GM23338 (cell line): ENCODE measurements at regions not wholly inside any gene's neighbourhood (a gene's known extent, or its start where the extent isn't known, plus 50 kb on each side); places are given as distances from the start of the nearest gene placed in this dataset.

Experiments used
- ATAC-seq: fragments of 200-7000 bp; cut with Tn5 transposase; 3 replicates; pipeline ENCODE4 v1.9.1; 2020
- DNase-seq: peaks from one replicate; pipeline ENCODE4 v3.0.0-alpha.2; 2015; ENCODE audit warnings: low spot score
- H2AFZ ChIP-seq: fragments of 200-600 bp; sonication (generic); 2 replicates; pipeline ENCODE4 v1.8.0; 2016; ENCODE audit warnings: antibody characterized with exemption, mild to moderate bottlenecking, moderate library complexity
- H3F3A ChIP-seq: fragments of 200-600 bp; sonication (generic); replicated peaks from 2 replicates; pipeline ENCODE4 v1.8.0; 2017; ENCODE audit warnings: antibody characterized with exemption, mixed run types, low read depth
- H3K27ac ChIP-seq: fragments of 200-600 bp; sonication (generic); 2 replicates; pipeline ENCODE4 v1.6.1; 2016; ENCODE audit warnings: low read depth
- H3K27me3 ChIP-seq: fragments of 200-600 bp; sonication (generic); 2 replicates; pipeline ENCODE4 v1.8.0; 2016; ENCODE audit warnings: mild to moderate bottlenecking, mixed run types, moderate library complexity; ENCODE audit not compliant: insufficient read depth
- H3K36me3 ChIP-seq: fragments of 200-600 bp; sonication (generic); 2 replicates; pipeline ENCODE4 v1.8.0; 2016; ENCODE audit warnings: mild to moderate bottlenecking; ENCODE audit not compliant: insufficient read depth
- H3K4me1 ChIP-seq: fragments of 200-600 bp; sonication (generic); 2 replicates; pipeline ENCODE4 v1.8.0; 2016; ENCODE audit warnings: mild to moderate bottlenecking, moderate library complexity; ENCODE audit not compliant: insufficient read depth
- H3K4me2 ChIP-seq: fragments of 200-600 bp; sonication (generic); 2 replicates; pipeline ENCODE4 v1.7.1; 2017; ENCODE audit warnings: mixed run types
- H3K4me3 ChIP-seq: fragments of 200-600 bp; sonication (generic); 2 replicates; pipeline ENCODE4 v1.6.1; 2016; ENCODE audit warnings: mixed run types
- H3K79me2 ChIP-seq: fragments of 200-600 bp; sonication (generic); replicated peaks from 2 replicates; pipeline ENCODE4 v1.8.0; 2017; ENCODE audit warnings: mild to moderate bottlenecking; ENCODE audit not compliant: insufficient read depth
- H3K9me2 ChIP-seq: fragments of 200-600 bp; sonication (generic); 2 replicates; pipeline ENCODE4 v1.8.0; 2017; ENCODE audit not compliant: insufficient read depth
- H4K20me1 ChIP-seq: fragments of 200-600 bp; sonication (generic); replicated peaks from 2 replicates; pipeline ENCODE4 v1.8.0; 2017; ENCODE audit warnings: mild to moderate bottlenecking; ENCODE audit not compliant: insufficient read depth
- H3K27ac Mint-ChIP-seq: 2 replicates; pipeline ENCODE4 v1.8.0; 2020; ENCODE audit warnings: inconsistent platforms, mild to moderate bottlenecking, moderate library complexity, mixed read lengths
- H3K27me3 Mint-ChIP-seq: 3 replicates; pipeline ENCODE4 v1.8.0; 2022; ENCODE audit warnings: low read depth, mild to moderate bottlenecking, moderate library complexity, mixed read lengths, inconsistent platforms; ENCODE audit not compliant: insufficient read depth, poor library complexity
- H3K36me3 Mint-ChIP-seq: 3 replicates; pipeline ENCODE4 v1.8.0; 2021; ENCODE audit warnings: low read depth, mild to moderate bottlenecking, inconsistent platforms, moderate library complexity, mixed read lengths
- H3K4me1 Mint-ChIP-seq: 3 replicates; pipeline ENCODE4 v1.8.0; 2020; ENCODE audit warnings: mild to moderate bottlenecking, inconsistent platforms, mixed read lengths
- H3K4me3 Mint-ChIP-seq: 3 replicates; pipeline ENCODE4 v1.8.0; 2021; ENCODE audit warnings: moderate library complexity, mild to moderate bottlenecking, inconsistent platforms, mixed read lengths
- H3K9me3 Mint-ChIP-seq: 3 replicates; pipeline ENCODE4 v1.8.0; 2020; ENCODE audit warnings: moderate library complexity, mild to moderate bottlenecking, inconsistent platforms, mixed read lengths
- CREB1 ChIP-seq: fragments of 250-450 bp; sonication (Bioruptor Pico); IDR thresholded peaks from 2 replicates; pipeline ENCODE4 v1.5.0; 2020; ENCODE audit warnings: low read depth, mild to moderate bottlenecking, moderate library complexity
- EZH2 ChIP-seq: fragments of 200-600 bp; sonication (generic); IDR thresholded peaks from one replicate; pipeline ENCODE4 v1.8.0; 2017; ENCODE audit warnings: antibody characterized with exemption, mild to moderate bottlenecking, low read depth; ENCODE audit not compliant: unreplicated experiment
- EZH2phosphoT487 ChIP-seq: fragments of 200-600 bp; sonication (generic); IDR thresholded peaks from one replicate; pipeline ENCODE4 v1.8.1; 2018; ENCODE audit warnings: antibody characterized with exemption; ENCODE audit not compliant: unreplicated experiment
- POLR2AphosphoS5 ChIP-seq: IDR thresholded peaks from 2 replicates; pipeline ENCODE4 v1.6.1; 2016; ENCODE audit warnings: antibody characterized with exemption, low read depth
- TF ChIP-seq, protein P1 (sequence below): IDR thresholded peaks from one replicate; pipeline ENCODE4 v1.6.1; 2018; ENCODE audit warnings: antibody characterized with exemption; ENCODE audit not compliant: unreplicated experiment
- TF ChIP-seq, protein P2 (sequence below), 2 experiments: fragments of 200-600 bp in 1 of 2; sonication (generic) in 1 of 2; conservative IDR thresholded peaks; 2 replicates each; pipeline versions ENCODE4 v1.5.1 to v1.6.1; 2016 to 2017; ENCODE audit warnings: antibody characterized with exemption in 2 of 2, low read depth in 2 of 2, mild to moderate bottlenecking in 2 of 2, moderate library complexity in 1 of 2
- TF ChIP-seq, protein P3 (sequence below): fragments of 250-450 bp; sonication (Bioruptor Pico); IDR thresholded peaks from 2 replicates; pipeline ENCODE4 v1.5.0; 2020; ENCODE audit warnings: mild to moderate bottlenecking, moderate library complexity
- TF ChIP-seq, protein P4 (sequence below): IDR thresholded peaks from 2 replicates; pipeline ENCODE4 v1.6.1; 2016; ENCODE audit warnings: antibody characterized with exemption

DNA sequence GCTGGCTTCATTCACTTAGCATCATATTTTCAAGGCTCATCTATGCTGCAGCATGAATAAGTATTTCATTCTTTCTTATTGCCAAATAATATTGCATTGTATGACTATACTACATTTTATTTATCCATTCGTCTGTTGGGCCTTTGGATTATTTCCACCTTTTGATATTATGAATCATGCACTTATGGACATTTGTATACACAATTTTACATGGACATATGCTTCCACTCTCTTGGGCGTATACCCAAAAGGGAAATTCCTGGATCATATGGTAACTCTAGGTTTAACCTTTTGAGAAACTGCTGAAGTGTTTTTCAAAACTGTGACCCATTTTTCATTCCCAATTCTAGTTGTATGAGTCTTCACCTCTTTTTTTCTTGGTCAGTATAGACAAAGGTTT lies 80.3 kb upstream of the GNAI1 start:
- no peak overlapping the region for H3K27ac Mint-ChIP-seq
- TF ChIP-seq, protein P1, sequence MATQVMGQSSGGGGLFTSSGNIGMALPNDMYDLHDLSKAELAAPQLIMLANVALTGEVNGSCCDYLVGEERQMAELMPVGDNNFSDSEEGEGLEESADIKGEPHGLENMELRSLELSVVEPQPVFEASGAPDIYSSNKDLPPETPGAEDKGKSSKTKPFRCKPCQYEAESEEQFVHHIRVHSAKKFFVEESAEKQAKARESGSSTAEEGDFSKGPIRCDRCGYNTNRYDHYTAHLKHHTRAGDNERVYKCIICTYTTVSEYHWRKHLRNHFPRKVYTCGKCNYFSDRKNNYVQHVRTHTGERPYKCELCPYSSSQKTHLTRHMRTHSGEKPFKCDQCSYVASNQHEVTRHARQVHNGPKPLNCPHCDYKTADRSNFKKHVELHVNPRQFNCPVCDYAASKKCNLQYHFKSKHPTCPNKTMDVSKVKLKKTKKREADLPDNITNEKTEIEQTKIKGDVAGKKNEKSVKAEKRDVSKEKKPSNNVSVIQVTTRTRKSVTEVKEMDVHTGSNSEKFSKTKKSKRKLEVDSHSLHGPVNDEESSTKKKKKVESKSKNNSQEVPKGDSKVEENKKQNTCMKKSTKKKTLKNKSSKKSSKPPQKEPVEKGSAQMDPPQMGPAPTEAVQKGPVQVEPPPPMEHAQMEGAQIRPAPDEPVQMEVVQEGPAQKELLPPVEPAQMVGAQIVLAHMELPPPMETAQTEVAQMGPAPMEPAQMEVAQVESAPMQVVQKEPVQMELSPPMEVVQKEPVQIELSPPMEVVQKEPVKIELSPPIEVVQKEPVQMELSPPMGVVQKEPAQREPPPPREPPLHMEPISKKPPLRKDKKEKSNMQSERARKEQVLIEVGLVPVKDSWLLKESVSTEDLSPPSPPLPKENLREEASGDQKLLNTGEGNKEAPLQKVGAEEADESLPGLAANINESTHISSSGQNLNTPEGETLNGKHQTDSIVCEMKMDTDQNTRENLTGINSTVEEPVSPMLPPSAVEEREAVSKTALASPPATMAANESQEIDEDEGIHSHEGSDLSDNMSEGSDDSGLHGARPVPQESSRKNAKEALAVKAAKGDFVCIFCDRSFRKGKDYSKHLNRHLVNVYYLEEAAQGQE: no peak
- TF ChIP-seq EZH2 (no peak), POLR2AphosphoS5 (no peak), CREB1 (CRISPR knock-in tag) (no peak), EZH2phosphoT487 (no peak)
- TF ChIP-seq, protein P2, sequence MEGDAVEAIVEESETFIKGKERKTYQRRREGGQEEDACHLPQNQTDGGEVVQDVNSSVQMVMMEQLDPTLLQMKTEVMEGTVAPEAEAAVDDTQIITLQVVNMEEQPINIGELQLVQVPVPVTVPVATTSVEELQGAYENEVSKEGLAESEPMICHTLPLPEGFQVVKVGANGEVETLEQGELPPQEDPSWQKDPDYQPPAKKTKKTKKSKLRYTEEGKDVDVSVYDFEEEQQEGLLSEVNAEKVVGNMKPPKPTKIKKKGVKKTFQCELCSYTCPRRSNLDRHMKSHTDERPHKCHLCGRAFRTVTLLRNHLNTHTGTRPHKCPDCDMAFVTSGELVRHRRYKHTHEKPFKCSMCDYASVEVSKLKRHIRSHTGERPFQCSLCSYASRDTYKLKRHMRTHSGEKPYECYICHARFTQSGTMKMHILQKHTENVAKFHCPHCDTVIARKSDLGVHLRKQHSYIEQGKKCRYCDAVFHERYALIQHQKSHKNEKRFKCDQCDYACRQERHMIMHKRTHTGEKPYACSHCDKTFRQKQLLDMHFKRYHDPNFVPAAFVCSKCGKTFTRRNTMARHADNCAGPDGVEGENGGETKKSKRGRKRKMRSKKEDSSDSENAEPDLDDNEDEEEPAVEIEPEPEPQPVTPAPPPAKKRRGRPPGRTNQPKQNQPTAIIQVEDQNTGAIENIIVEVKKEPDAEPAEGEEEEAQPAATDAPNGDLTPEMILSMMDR (conservative IDR thresholded peaks at IDR 0.05; ENCODE audit: low read depth in 2 of 2): no peak
- TF ChIP-seq, protein P3, sequence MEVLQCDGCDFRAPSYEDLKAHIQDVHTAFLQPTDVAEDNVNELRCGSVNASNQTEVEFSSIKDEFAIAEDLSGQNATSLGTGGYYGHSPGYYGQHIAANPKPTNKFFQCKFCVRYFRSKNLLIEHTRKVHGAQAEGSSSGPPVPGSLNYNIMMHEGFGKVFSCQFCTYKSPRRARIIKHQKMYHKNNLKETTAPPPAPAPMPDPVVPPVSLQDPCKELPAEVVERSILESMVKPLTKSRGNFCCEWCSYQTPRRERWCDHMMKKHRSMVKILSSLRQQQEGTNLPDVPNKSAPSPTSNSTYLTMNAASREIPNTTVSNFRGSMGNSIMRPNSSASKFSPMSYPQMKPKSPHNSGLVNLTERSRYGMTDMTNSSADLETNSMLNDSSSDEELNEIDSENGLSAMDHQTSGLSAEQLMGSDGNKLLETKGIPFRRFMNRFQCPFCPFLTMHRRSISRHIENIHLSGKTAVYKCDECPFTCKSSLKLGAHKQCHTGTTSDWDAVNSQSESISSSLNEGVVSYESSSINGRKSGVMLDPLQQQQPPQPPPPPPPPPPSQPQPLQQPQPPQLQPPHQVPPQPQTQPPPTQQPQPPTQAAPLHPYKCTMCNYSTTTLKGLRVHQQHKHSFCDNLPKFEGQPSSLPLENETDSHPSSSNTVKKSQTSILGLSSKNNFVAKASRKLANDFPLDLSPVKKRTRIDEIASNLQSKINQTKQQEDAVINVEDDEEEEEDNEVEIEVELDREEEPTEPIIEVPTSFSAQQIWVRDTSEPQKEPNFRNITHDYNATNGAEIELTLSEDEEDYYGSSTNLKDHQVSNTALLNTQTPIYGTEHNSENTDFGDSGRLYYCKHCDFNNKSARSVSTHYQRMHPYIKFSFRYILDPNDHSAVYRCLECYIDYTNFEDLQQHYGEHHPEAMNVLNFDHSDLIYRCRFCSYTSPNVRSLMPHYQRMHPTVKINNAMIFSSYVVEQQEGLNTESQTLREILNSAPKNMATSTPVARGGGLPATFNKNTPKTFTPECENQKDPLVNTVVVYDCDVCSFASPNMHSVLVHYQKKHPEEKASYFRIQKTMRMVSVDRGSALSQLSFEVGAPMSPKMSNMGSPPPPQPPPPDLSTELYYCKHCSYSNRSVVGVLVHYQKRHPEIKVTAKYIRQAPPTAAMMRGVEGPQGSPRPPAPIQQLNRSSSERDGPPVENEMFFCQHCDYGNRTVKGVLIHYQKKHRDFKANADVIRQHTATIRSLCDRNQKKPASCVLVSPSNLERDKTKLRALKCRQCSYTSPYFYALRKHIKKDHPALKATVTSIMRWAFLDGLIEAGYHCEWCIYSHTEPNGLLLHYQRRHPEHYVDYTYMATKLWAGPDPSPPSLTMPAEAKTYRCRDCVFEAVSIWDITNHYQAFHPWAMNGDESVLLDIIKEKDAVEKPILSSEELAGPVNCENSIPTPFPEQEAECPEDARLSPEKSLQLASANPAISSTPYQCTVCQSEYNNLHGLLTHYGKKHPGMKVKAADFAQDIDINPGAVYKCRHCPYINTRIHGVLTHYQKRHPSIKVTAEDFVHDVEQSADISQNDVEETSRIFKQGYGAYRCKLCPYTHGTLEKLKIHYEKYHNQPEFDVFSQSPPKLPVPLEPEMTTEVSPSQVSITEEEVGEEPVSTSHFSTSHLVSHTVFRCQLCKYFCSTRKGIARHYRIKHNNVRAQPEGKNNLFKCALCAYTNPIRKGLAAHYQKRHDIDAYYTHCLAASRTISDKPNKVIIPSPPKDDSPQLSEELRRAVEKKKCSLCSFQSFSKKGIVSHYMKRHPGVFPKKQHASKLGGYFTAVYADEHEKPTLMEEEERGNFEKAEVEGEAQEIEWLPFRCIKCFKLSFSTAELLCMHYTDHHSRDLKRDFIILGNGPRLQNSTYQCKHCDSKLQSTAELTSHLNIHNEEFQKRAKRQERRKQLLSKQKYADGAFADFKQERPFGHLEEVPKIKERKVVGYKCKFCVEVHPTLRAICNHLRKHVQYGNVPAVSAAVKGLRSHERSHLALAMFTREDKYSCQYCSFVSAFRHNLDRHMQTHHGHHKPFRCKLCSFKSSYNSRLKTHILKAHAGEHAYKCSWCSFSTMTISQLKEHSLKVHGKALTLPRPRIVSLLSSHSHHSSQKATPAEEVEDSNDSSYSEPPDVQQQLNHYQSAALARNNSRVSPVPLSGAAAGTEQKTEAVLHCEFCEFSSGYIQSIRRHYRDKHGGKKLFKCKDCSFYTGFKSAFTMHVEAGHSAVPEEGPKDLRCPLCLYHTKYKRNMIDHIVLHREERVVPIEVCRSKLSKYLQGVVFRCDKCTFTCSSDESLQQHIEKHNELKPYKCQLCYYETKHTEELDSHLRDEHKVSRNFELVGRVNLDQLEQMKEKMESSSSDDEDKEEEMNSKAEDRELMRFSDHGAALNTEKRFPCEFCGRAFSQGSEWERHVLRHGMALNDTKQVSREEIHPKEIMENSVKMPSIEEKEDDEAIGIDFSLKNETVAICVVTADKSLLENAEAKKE (CRISPR knock-in tag): no peak
- TF ChIP-seq, protein P4, sequence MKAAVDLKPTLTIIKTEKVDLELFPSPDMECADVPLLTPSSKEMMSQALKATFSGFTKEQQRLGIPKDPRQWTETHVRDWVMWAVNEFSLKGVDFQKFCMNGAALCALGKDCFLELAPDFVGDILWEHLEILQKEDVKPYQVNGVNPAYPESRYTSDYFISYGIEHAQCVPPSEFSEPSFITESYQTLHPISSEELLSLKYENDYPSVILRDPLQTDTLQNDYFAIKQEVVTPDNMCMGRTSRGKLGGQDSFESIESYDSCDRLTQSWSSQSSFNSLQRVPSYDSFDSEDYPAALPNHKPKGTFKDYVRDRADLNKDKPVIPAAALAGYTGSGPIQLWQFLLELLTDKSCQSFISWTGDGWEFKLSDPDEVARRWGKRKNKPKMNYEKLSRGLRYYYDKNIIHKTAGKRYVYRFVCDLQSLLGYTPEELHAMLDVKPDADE: no peak
- no peaks in the 10 kb centered on the region for H3K9me3 Mint-ChIP-seq
- H3K4me2 ChIP-seq: no peak overlapping the region
- H3K4me3 Mint-ChIP-seq: no peak overlapping the region
- DNase-seq: no peak
- H2AFZ ChIP-seq: no peak overlapping the region
- H3F3A ChIP-seq: no peaks in the 10 kb centered on the region
- no peaks in the 10 kb centered on the region for H3K27me3 ChIP-seq
- H3K4me1 ChIP-seq: no peaks in the 10 kb centered on the region
- no peaks in the 10 kb centered on the region for H3K36me3 ChIP-seq
- H3K9me2 ChIP-seq: no peaks in the 10 kb centered on the region
- H3K4me1 Mint-ChIP-seq: peaks cover 1% of the 10 kb centered on the region; the same call in 1 of the 3 replicates
- no peaks in the 10 kb centered on the region for H4K20me1 ChIP-seq
- H3K27ac ChIP-seq: no peak overlapping the region
- no peaks in the 10 kb centered on the region for H3K79me2 ChIP-seq
- no peaks in the 10 kb centered on the region for H3K36me3 Mint-ChIP-seq
- H3K4me3 ChIP-seq: no peak overlapping the region
- ATAC-seq: no peak
- peaks cover 3% of the 10 kb centered on the region for H3K27me3 Mint-ChIP-seq
